ENCODE measurements at regions not wholly inside any gene's neighbourhood (a gene's known extent, or its start where the extent isn't known, plus 50 kb on each side); places are given as distances from the start of the nearest gene placed in this dataset.

GRCh38 chr1:229088711-229089110 is 182.2 kb upstream of the RAB4A start:
- TF ChIP-seq CTCF (IDR thresholded peaks at IDR 0.05) (no peak), POLR2AphosphoS5 (IDR thresholded peaks at IDR 0.05) (no peak)

Measured in prostate gland (tissue), 2 donors.